Activated naive CD4-positive, alpha-beta T cell treated with anti-CD3 and anti-CD28 coated beads, Interleukin-2, amount 50 U/mL, for 24 hours (primary cell): ENCODE measurements at regions not wholly inside any gene's neighbourhood (a gene's known extent, or its start where the extent isn't known, plus 50 kb on each side); places are given as distances from the start of the nearest gene placed in this dataset.
"Not testable (repeated sequence)": the region's sequence is repeated elsewhere in the genome, so short reads cannot be mapped to it uniquely, and the experiment has no call there.

Experiments used
- H3K27ac Mint-ChIP-seq: one replicate; pipeline ENCODE4 v1.8.0; 2021; ENCODE audit warnings: mild to moderate bottlenecking, mixed read lengths
- H3K27me3 Mint-ChIP-seq: one replicate; pipeline ENCODE4 v1.8.0; 2021; ENCODE audit warnings: mixed read lengths
- H3K36me3 Mint-ChIP-seq: one replicate; pipeline ENCODE4 v1.8.0; 2021; ENCODE audit warnings: mixed read lengths
- H3K4me1 Mint-ChIP-seq: one replicate; pipeline ENCODE4 v1.8.0; 2021; ENCODE audit warnings: mixed read lengths
- H3K4me3 Mint-ChIP-seq: one replicate; pipeline ENCODE4 v1.8.0; 2021; ENCODE audit warnings: mild to moderate bottlenecking, mixed read lengths
- H3K9me3 Mint-ChIP-seq: one replicate; pipeline ENCODE4 v1.8.0; 2021; ENCODE audit warnings: mixed read lengths

- peaks cover 5% of the 10 kb centered on the region for H3K9me3 Mint-ChIP-seq
- no peak overlapping the region for H3K27ac Mint-ChIP-seq
- no peaks in the 10 kb centered on the region for H3K4me1 Mint-ChIP-seq
- no peaks in the 10 kb centered on the region for H3K36me3 Mint-ChIP-seq
- H3K27me3 Mint-ChIP-seq = no peaks in the 10 kb centered on the region
- H3K4me3 Mint-ChIP-seq = no peak overlapping the region
Measured at GRCh38 chr10:81306971-81307782, 567.8 kb upstream of the NRG3 start.

GRCh38 chr10:81309041-81309552 is 565.9 kb upstream of the NRG3 start:
- Mint-ChIP-seq H3K36me3 (no peaks in the 10 kb centered on the region), H3K27ac (no peak overlapping the region), H3K27me3 (no peaks in the 10 kb centered on the region), H3K4me1 (no peaks in the 10 kb centered on the region), H3K4me3 (no peak overlapping the region), H3K9me3 (no peaks in the 10 kb centered on the region)

GRCh38 chr10:81314471-81314870 is 560.5 kb upstream of the NRG3 start:
- no peaks in the 10 kb centered on the region for H3K27me3 Mint-ChIP-seq

GRCh38 chr10:81315026-81315425 is 560.0 kb upstream of the NRG3 start:
- H3K27ac Mint-ChIP-seq = no peak overlapping the region
- H3K27me3 Mint-ChIP-seq = no peaks in the 10 kb centered on the region
- no peaks in the 10 kb centered on the region for H3K9me3 Mint-ChIP-seq
- no peaks in the 10 kb centered on the region for H3K4me1 Mint-ChIP-seq
- no peaks in the 10 kb centered on the region for H3K36me3 Mint-ChIP-seq
- no peak overlapping the region for H3K4me3 Mint-ChIP-seq

More at GRCh38 chr10:81314471-81314870, 560.5 kb upstream of the NRG3 start:
- no peak overlapping the region for H3K4me3 Mint-ChIP-seq
- no peaks in the 10 kb centered on the region for H3K9me3 Mint-ChIP-seq
- no peaks in the 10 kb centered on the region for H3K36me3 Mint-ChIP-seq
- H3K27ac Mint-ChIP-seq = no peak overlapping the region
- H3K4me1 Mint-ChIP-seq = no peaks in the 10 kb centered on the region

- Mint-ChIP-seq H3K9me3 (no peaks in the 10 kb centered on the region), H3K27ac (no peak overlapping the region), H3K4me1 (no peaks in the 10 kb centered on the region), H3K27me3 (no peaks in the 10 kb centered on the region), H3K36me3 (no peaks in the 10 kb centered on the region), H3K4me3 (no peak overlapping the region)
Measured at GRCh38 chr10:81348003-81348402, 527.0 kb upstream of the NRG3 start.

- no peaks in the 10 kb centered on the region for H3K4me1 Mint-ChIP-seq
- H3K27ac Mint-ChIP-seq = no peak overlapping the region
- H3K9me3 Mint-ChIP-seq = no peaks in the 10 kb centered on the region
- H3K36me3 Mint-ChIP-seq = no peaks in the 10 kb centered on the region
- H3K4me3 Mint-ChIP-seq = no peak overlapping the region
- H3K27me3 Mint-ChIP-seq = no peaks in the 10 kb centered on the region
Measured at GRCh38 chr10:81367132-81367531, 507.9 kb upstream of the NRG3 start.

GRCh38 chr10:81386817-81387216 is 488.2 kb upstream of the NRG3 start:
- Mint-ChIP-seq H3K27ac (no peak overlapping the region), H3K4me1 (no peaks in the 10 kb centered on the region), H3K27me3 (no peaks in the 10 kb centered on the region), H3K4me3 (no peak overlapping the region), H3K9me3 (no peaks in the 10 kb centered on the region), H3K36me3 (no peaks in the 10 kb centered on the region)

- peaks cover 3% of the 10 kb centered on the region for H3K27me3 Mint-ChIP-seq
- H3K9me3 Mint-ChIP-seq = peaks cover 5% of the 10 kb centered on the region
- no peaks in the 10 kb centered on the region for H3K36me3 Mint-ChIP-seq
- no peak overlapping the region for H3K4me3 Mint-ChIP-seq
- no peak overlapping the region for H3K27ac Mint-ChIP-seq
- H3K4me1 Mint-ChIP-seq = no peaks in the 10 kb centered on the region
Measured at GRCh38 chr10:81403451-81403850, 471.5 kb upstream of the NRG3 start.

GRCh38 chr10:81405399-81405798 is 469.6 kb upstream of the NRG3 start:
- Mint-ChIP-seq H3K27ac (no peak overlapping the region), H3K36me3 (no peaks in the 10 kb centered on the region), H3K4me1 (no peaks in the 10 kb centered on the region), H3K9me3 (no peaks in the 10 kb centered on the region), H3K4me3 (no peak overlapping the region), H3K27me3 (peaks cover 1% of the 10 kb centered on the region)

GRCh38 chr10:81414038-81414437 is 461.0 kb upstream of the NRG3 start:
- Mint-ChIP-seq H3K27me3 (no peaks in the 10 kb centered on the region), H3K27ac (no peak overlapping the region), H3K9me3 (no peaks in the 10 kb centered on the region), H3K4me3 (no peak overlapping the region), H3K36me3 (no peaks in the 10 kb centered on the region), H3K4me1 (no peaks in the 10 kb centered on the region)

- Mint-ChIP-seq H3K36me3 (no peaks in the 10 kb centered on the region), H3K9me3 (no peaks in the 10 kb centered on the region), H3K4me1 (no peaks in the 10 kb centered on the region), H3K27me3 (no peaks in the 10 kb centered on the region), H3K4me3 (no peak overlapping the region), H3K27ac (no peak overlapping the region)
Measured at GRCh38 chr10:81426722-81427121, 448.3 kb upstream of the NRG3 start.

- no peaks in the 10 kb centered on the region for H3K27me3 Mint-ChIP-seq
Measured at GRCh38 chr10:81428456-81429134, 446.4 kb upstream of the NRG3 start.

GRCh38 chr10:81439445-81439844 is 435.5 kb upstream of the NRG3 start:
- no peak overlapping the region for H3K4me3 Mint-ChIP-seq
- H3K9me3 Mint-ChIP-seq = peaks cover 5% of the 10 kb centered on the region
- H3K27me3 Mint-ChIP-seq = peaks cover 1% of the 10 kb centered on the region
- H3K27ac Mint-ChIP-seq = no peak overlapping the region
- H3K36me3 Mint-ChIP-seq = no peaks in the 10 kb centered on the region
- H3K4me1 Mint-ChIP-seq = no peaks in the 10 kb centered on the region

More at GRCh38 chr10:81428456-81429134, 446.4 kb upstream of the NRG3 start:
- H3K9me3 Mint-ChIP-seq = no peaks in the 10 kb centered on the region
- no peaks in the 10 kb centered on the region for H3K4me1 Mint-ChIP-seq
- H3K36me3 Mint-ChIP-seq = no peaks in the 10 kb centered on the region
- H3K4me3 Mint-ChIP-seq = no peak overlapping the region
- no peak overlapping the region for H3K27ac Mint-ChIP-seq

- H3K9me3 Mint-ChIP-seq, H3K36me3 Mint-ChIP-seq, H3K4me1 Mint-ChIP-seq, H3K27me3 Mint-ChIP-seq, H3K4me3 Mint-ChIP-seq, H3K27ac Mint-ChIP-seq: not testable (repeated sequence)
Measured at GRCh38 chr10:81441624-81442023, 433.4 kb upstream of the NRG3 start.

GRCh38 chr10:81444242-81444929 is 430.6 kb upstream of the NRG3 start:
- Mint-ChIP-seq H3K9me3 (no peaks in the 10 kb centered on the region), H3K4me3 (no peak overlapping the region), H3K27ac (no peak overlapping the region), H3K36me3 (no peaks in the 10 kb centered on the region), H3K4me1 (no peaks in the 10 kb centered on the region), H3K27me3 (no peaks in the 10 kb centered on the region)

- Mint-ChIP-seq H3K36me3 (no peaks in the 10 kb centered on the region), H3K4me1 (no peaks in the 10 kb centered on the region), H3K27me3 (no peaks in the 10 kb centered on the region), H3K9me3 (no peaks in the 10 kb centered on the region), H3K27ac (no peak overlapping the region), H3K4me3 (no peak overlapping the region)
Measured at GRCh38 chr10:81450651-81451050, 424.3 kb upstream of the NRG3 start.
